Right lobe of liver (tissue), 4 donors: ENCODE measurements at regions not wholly inside any gene's neighbourhood (a gene's known extent, or its start where the extent isn't known, plus 50 kb on each side); places are given as distances from the start of the nearest gene placed in this dataset.

ENCODE experiments used
- POLR2A ChIP-seq: fragments of 450-650 bp; IDR thresholded peaks from one replicate; pipeline ENCODE4 v1.6.1; 2017; ENCODE audit warnings: antibody characterized with exemption, mild to moderate bottlenecking
- TF ChIP-seq, protein P1 (sequence below), 4 donors: fragments of 200-600 bp in 3 of 4; fragments of 450-650 bp in 1 of 4; IDR thresholded peaks; one replicate each; pipeline versions ENCODE4 v1.5.1 to v1.8.0; 2016 to 2022; ENCODE audit warnings: antibody characterized with exemption in 4 of 4, mild to moderate bottlenecking in 2 of 4
- donor health status: DM: no; HTN: no; CAD: no.
- donor health status: DM: no; HTN: no; CAD: no.
- donor health status: DM: no; HTN: yes; CAD: no.

GRCh38 chr14:104326848-104327247, 188.5 kb downstream of the KIF26A start:
- TF ChIP-seq, protein P1, sequence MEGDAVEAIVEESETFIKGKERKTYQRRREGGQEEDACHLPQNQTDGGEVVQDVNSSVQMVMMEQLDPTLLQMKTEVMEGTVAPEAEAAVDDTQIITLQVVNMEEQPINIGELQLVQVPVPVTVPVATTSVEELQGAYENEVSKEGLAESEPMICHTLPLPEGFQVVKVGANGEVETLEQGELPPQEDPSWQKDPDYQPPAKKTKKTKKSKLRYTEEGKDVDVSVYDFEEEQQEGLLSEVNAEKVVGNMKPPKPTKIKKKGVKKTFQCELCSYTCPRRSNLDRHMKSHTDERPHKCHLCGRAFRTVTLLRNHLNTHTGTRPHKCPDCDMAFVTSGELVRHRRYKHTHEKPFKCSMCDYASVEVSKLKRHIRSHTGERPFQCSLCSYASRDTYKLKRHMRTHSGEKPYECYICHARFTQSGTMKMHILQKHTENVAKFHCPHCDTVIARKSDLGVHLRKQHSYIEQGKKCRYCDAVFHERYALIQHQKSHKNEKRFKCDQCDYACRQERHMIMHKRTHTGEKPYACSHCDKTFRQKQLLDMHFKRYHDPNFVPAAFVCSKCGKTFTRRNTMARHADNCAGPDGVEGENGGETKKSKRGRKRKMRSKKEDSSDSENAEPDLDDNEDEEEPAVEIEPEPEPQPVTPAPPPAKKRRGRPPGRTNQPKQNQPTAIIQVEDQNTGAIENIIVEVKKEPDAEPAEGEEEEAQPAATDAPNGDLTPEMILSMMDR (IDR thresholded peaks at IDR 0.05): no peak
- no peak for TF ChIP-seq POLR2A
